ENCODE measurements at regions not wholly inside any gene's neighbourhood (a gene's known extent, or its start where the extent isn't known, plus 50 kb on each side); places are given as distances from the start of the nearest gene placed in this dataset.

DNA sequence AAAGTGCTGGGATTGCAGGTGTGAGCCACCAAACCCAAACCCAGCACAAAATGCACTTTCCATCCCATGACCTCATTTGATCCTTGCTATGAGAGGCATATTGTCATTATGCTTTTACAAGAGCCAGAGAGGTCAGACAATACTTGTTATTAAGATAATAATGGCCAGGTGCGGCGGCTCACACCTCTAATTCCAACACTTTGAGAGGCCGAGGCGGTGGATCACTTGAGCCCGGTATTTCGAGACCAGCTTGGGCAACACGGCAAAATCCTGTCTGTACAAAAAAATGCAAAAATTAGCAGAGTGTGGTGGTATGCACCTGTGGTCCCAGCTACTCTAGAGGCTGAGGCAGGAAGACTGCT lies 55.9 kb upstream of the IL17B start:
- Histone ChIP-seq H3K27me3 (ENCODE audit: control insufficient read depth in 4 of 4, insufficient read depth in 4 of 4, low read length in 3 of 4) (no peaks in the 10 kb centered on the region), H3K4me1 (ENCODE audit: control insufficient read depth in 4 of 4, insufficient read depth in 4 of 4, low read length in 3 of 4) (peaks cover 0 to 9% (median 3%) of the 10 kb centered on the region in 4 donors), H3K27ac (ENCODE audit: low read depth in 1 of 2, low read length in 2 of 2) (no peak overlapping the region), H3K9me3 (ENCODE audit: control insufficient read depth in 4 of 4, low read length in 3 of 4) (no peaks in the 10 kb centered on the region), H3K36me3 (ENCODE audit: control insufficient read depth in 4 of 4, insufficient read depth in 3 of 4, low read depth in 1 of 4, low read length in 3 of 4) (no peaks in the 10 kb centered on the region), H3K9ac (ENCODE audit: low read depth in 1 of 2, low read length in 2 of 2) (no peak overlapping the region), H3K4me3 (ENCODE audit: low read depth in 1 of 3, low read length in 3 of 3) (no peak overlapping the region)
- no peak for DNase-seq (ENCODE audit: low spot score)
- no peak for TF ChIP-seq FOXA1 (IDR thresholded peaks at IDR 0.05)
- TF ChIP-seq TAF1 (conservative IDR thresholded peaks at IDR 0.05) = no peak
- TF ChIP-seq NR2F2 (IDR thresholded peaks at IDR 0.05) = no peak
- no peak for TF ChIP-seq RAD21 (IDR thresholded peaks at IDR 0.05)
- no peak for TF ChIP-seq YY1 (IDR thresholded peaks at IDR 0.05)
- TF ChIP-seq EGR1 (IDR thresholded peaks at IDR 0.05; ENCODE audit: low read depth in 2 of 2) = no peak
- TF ChIP-seq, protein P1, sequence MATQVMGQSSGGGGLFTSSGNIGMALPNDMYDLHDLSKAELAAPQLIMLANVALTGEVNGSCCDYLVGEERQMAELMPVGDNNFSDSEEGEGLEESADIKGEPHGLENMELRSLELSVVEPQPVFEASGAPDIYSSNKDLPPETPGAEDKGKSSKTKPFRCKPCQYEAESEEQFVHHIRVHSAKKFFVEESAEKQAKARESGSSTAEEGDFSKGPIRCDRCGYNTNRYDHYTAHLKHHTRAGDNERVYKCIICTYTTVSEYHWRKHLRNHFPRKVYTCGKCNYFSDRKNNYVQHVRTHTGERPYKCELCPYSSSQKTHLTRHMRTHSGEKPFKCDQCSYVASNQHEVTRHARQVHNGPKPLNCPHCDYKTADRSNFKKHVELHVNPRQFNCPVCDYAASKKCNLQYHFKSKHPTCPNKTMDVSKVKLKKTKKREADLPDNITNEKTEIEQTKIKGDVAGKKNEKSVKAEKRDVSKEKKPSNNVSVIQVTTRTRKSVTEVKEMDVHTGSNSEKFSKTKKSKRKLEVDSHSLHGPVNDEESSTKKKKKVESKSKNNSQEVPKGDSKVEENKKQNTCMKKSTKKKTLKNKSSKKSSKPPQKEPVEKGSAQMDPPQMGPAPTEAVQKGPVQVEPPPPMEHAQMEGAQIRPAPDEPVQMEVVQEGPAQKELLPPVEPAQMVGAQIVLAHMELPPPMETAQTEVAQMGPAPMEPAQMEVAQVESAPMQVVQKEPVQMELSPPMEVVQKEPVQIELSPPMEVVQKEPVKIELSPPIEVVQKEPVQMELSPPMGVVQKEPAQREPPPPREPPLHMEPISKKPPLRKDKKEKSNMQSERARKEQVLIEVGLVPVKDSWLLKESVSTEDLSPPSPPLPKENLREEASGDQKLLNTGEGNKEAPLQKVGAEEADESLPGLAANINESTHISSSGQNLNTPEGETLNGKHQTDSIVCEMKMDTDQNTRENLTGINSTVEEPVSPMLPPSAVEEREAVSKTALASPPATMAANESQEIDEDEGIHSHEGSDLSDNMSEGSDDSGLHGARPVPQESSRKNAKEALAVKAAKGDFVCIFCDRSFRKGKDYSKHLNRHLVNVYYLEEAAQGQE (IDR thresholded peaks at IDR 0.05) = no peak
- no peak for TF ChIP-seq HNF4A (conservative IDR thresholded peaks at IDR 0.05)
- TF ChIP-seq, protein P2, sequence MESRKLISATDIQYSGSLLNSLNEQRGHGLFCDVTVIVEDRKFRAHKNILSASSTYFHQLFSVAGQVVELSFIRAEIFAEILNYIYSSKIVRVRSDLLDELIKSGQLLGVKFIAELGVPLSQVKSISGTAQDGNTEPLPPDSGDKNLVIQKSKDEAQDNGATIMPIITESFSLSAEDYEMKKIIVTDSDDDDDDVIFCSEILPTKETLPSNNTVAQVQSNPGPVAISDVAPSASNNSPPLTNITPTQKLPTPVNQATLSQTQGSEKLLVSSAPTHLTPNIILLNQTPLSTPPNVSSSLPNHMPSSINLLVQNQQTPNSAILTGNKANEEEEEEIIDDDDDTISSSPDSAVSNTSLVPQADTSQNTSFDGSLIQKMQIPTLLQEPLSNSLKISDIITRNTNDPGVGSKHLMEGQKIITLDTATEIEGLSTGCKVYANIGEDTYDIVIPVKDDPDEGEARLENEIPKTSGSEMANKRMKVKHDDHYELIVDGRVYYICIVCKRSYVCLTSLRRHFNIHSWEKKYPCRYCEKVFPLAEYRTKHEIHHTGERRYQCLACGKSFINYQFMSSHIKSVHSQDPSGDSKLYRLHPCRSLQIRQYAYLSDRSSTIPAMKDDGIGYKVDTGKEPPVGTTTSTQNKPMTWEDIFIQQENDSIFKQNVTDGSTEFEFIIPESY (IDR thresholded peaks at IDR 0.05) = no peak
- 89% methylated on average over 7 of the region's 7 CpGs for WGBS

DNA sequence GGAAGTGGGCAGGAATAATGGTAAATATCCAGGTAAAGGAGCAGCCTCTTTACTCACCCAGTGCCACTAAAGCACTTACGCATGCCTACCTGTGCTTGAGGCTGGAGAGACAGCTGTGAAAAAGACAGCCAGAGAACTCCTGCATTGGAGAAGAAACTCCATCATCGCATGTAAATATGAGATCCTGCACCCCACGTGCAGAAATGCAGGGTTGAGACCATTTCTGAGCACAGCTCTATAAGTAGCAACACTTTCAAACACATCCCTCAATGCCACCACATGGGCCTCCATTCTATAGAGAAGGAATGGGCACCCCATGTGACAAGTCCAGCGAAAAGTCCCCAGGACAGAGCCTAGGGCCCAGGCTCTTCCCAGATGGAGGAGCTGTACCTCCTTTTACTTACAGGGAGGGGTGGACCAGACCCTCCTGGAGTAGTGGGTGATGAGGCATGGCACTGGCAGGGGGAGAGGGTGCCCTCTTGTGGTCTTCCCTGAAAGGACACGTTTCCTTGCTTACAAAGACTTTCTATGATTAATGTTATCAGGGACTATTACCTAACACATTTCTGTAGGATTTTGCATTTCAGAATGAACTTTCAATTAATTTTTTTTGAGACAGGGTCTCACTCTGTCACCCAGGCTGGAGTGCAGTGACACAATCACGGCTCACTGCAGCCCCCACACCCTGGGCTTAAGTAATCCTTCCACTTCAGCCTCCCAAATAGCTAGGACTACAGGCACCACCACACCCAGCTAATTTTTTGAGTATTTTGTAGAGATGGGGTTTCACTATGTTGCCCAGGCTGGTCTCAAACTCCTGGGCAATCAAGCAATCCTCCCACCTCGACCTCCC lies 55.3 kb upstream of the IL17B start:
- Histone ChIP-seq H3K9me3 (ENCODE audit: control insufficient read depth in 4 of 4, low read length in 3 of 4) (no peaks in the 10 kb centered on the region), H3K27ac (ENCODE audit: low read depth in 1 of 2, low read length in 2 of 2) (no peak overlapping the region), H3K4me1 (ENCODE audit: control insufficient read depth in 4 of 4, insufficient read depth in 4 of 4, low read length in 3 of 4) (peaks cover 0 to 10% (median 3%) of the 10 kb centered on the region in 4 donors), H3K9ac (ENCODE audit: low read depth in 1 of 2, low read length in 2 of 2) (no peak overlapping the region), H3K27me3 (ENCODE audit: control insufficient read depth in 4 of 4, insufficient read depth in 4 of 4, low read length in 3 of 4) (no peaks in the 10 kb centered on the region), H3K4me3 (ENCODE audit: low read depth in 1 of 3, low read length in 3 of 3) (no peak overlapping the region), H3K36me3 (ENCODE audit: control insufficient read depth in 4 of 4, insufficient read depth in 3 of 4, low read depth in 1 of 4, low read length in 3 of 4) (no peaks in the 10 kb centered on the region)
- peak; percentile 68 for DNase-seq (ENCODE audit: low spot score)
- 43% methylated on average over 7 of the region's 7 CpGs for WGBS
- TF ChIP-seq SP1 (IDR thresholded peaks at IDR 0.05) (no peak), HNF4A (conservative IDR thresholded peaks at IDR 0.05) (no peak), HNF4G (IDR thresholded peaks at IDR 0.05) (no peak), RXRA (IDR thresholded peaks at IDR 0.05) (no peak), JUND (IDR thresholded peaks at IDR 0.05) (peak in 1 of 2 donors; percentile 9), FOXA1 (IDR thresholded peaks at IDR 0.05) (no peak), FOXA2 (IDR thresholded peaks at IDR 0.05) (no peak), NR2F2 (IDR thresholded peaks at IDR 0.05) (no peak), TAF1 (conservative IDR thresholded peaks at IDR 0.05) (no peak), YY1 (IDR thresholded peaks at IDR 0.05) (no peak), EGR1 (IDR thresholded peaks at IDR 0.05; ENCODE audit: low read depth in 2 of 2) (no peak)
- TF ChIP-seq, protein P3, sequence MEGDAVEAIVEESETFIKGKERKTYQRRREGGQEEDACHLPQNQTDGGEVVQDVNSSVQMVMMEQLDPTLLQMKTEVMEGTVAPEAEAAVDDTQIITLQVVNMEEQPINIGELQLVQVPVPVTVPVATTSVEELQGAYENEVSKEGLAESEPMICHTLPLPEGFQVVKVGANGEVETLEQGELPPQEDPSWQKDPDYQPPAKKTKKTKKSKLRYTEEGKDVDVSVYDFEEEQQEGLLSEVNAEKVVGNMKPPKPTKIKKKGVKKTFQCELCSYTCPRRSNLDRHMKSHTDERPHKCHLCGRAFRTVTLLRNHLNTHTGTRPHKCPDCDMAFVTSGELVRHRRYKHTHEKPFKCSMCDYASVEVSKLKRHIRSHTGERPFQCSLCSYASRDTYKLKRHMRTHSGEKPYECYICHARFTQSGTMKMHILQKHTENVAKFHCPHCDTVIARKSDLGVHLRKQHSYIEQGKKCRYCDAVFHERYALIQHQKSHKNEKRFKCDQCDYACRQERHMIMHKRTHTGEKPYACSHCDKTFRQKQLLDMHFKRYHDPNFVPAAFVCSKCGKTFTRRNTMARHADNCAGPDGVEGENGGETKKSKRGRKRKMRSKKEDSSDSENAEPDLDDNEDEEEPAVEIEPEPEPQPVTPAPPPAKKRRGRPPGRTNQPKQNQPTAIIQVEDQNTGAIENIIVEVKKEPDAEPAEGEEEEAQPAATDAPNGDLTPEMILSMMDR (IDR thresholded peaks at IDR 0.05; ENCODE audit: low read depth, low read length, missing input control) = peak; percentile 75
- TF ChIP-seq, protein P1 (IDR thresholded peaks at IDR 0.05) = no peak
- TF ChIP-seq, protein P4, sequence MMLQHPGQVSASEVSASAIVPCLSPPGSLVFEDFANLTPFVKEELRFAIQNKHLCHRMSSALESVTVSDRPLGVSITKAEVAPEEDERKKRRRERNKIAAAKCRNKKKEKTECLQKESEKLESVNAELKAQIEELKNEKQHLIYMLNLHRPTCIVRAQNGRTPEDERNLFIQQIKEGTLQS (IDR thresholded peaks at IDR 0.05) = no peak
- TF ChIP-seq, protein P2 (IDR thresholded peaks at IDR 0.05) = no peak
- TF ChIP-seq, protein P5, sequence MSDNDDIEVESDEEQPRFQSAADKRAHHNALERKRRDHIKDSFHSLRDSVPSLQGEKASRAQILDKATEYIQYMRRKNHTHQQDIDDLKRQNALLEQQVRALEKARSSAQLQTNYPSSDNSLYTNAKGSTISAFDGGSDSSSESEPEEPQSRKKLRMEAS (IDR thresholded peaks at IDR 0.05) = no peak
